Muscle layer of colon (tissue), 2 donors: ENCODE measurements at regions not wholly inside any gene's neighbourhood (a gene's known extent, or its start where the extent isn't known, plus 50 kb on each side); places are given as distances from the start of the nearest gene placed in this dataset.

Source experiments
- H3K27ac ChIP-seq: one replicate; pipeline ENCODE4 v1.7.0; 2013; ENCODE audit warnings: low read depth, mild to moderate bottlenecking, low read length, moderate library complexity
- H3K27me3 ChIP-seq, 2 donors: one replicate each; pipeline ENCODE4 v1.7.0; 2013; ENCODE audit warnings: low read length in 2 of 2, mild to moderate bottlenecking in 2 of 2; ENCODE audit not compliant: insufficient read depth in 2 of 2, control insufficient read depth in 1 of 2
- H3K36me3 ChIP-seq: one replicate; pipeline ENCODE4 v1.7.0; 2013; ENCODE audit warnings: mild to moderate bottlenecking, low read length; ENCODE audit not compliant: insufficient read depth
- H3K4me1 ChIP-seq: one replicate; pipeline ENCODE4 v1.7.0; 2013; ENCODE audit warnings: mild to moderate bottlenecking, low read length; ENCODE audit not compliant: insufficient read depth
- H3K4me3 ChIP-seq, 2 donors: one replicate each; pipeline ENCODE4 v1.7.0; 2013; ENCODE audit warnings: low read length in 2 of 2, low read depth in 1 of 2, mild to moderate bottlenecking in 1 of 2, moderate library complexity in 1 of 2
- H3K9ac ChIP-seq: one replicate; pipeline ENCODE4 v1.7.0; 2013; ENCODE audit warnings: low read length
- H3K9me3 ChIP-seq: one replicate; pipeline ENCODE4 v1.7.0; 2013; ENCODE audit warnings: mild to moderate bottlenecking, low read length
- donor health status: abdominal sarcoma.
- donor health status: Adenocarcinoma of cecum.

GRCh38 chr13:79679334-79679733, 198.4 kb downstream of the NDFIP2 start:
- no peak overlapping the region for H3K9ac ChIP-seq
- H3K4me3 ChIP-seq = no peak overlapping the region
- no peak overlapping the region for H3K27ac ChIP-seq
- H3K36me3 ChIP-seq = no peaks in the 10 kb centered on the region
- no peaks in the 10 kb centered on the region for H3K27me3 ChIP-seq
- no peaks in the 10 kb centered on the region for H3K4me1 ChIP-seq
- H3K9me3 ChIP-seq = no peaks in the 10 kb centered on the region

- Histone ChIP-seq H3K9ac (no peak overlapping the region), H3K27me3 (no peaks in the 10 kb centered on the region), H3K27ac (no peak overlapping the region), H3K4me1 (no peaks in the 10 kb centered on the region), H3K9me3 (no peaks in the 10 kb centered on the region), H3K4me3 (no peak overlapping the region), H3K36me3 (no peaks in the 10 kb centered on the region)
Observed at GRCh38 chr13:79678100-79678499, 197.1 kb downstream of the NDFIP2 start.

DNA sequence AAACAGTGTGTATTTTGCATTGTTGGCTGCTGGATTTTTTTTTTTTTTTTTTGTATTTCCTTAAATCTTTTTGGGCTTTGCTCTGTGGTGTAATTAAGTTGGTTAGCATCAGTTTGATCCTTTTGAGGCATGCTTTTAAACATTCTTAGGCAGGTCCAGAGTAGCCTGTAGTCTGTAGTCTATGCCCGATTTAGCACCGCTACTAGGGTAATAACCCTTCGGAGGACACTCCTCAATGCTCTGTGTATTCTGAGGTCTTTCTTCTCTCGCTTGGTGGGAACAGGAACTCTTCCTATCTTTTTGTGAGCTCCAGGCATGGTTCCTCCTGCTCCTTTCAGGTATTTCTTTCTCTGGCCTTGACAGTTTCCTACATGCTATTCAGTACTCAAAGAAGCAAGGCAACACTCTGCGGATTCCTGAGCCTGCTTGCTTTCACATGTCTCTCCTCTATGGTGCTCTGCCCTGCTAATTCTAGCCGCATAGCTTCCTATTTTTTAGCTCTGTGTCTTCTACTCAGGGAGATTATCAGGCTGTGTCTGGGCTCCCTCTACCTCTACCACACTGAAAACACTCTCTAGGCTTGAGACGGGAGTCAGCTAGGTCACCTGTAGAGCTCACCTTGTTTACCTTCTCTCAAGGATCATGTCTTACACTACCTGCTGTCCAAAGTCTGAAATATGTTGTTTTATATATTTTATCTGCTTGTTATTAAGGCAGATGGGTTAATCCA, 195.1 kb downstream of the NDFIP2 start:
- Histone ChIP-seq H3K27ac (no peak overlapping the region), H3K9ac (no peak overlapping the region), H3K27me3 (no peaks in the 10 kb centered on the region), H3K4me3 (no peak overlapping the region), H3K4me1 (no peaks in the 10 kb centered on the region), H3K9me3 (no peaks in the 10 kb centered on the region), H3K36me3 (no peaks in the 10 kb centered on the region)

DNA sequence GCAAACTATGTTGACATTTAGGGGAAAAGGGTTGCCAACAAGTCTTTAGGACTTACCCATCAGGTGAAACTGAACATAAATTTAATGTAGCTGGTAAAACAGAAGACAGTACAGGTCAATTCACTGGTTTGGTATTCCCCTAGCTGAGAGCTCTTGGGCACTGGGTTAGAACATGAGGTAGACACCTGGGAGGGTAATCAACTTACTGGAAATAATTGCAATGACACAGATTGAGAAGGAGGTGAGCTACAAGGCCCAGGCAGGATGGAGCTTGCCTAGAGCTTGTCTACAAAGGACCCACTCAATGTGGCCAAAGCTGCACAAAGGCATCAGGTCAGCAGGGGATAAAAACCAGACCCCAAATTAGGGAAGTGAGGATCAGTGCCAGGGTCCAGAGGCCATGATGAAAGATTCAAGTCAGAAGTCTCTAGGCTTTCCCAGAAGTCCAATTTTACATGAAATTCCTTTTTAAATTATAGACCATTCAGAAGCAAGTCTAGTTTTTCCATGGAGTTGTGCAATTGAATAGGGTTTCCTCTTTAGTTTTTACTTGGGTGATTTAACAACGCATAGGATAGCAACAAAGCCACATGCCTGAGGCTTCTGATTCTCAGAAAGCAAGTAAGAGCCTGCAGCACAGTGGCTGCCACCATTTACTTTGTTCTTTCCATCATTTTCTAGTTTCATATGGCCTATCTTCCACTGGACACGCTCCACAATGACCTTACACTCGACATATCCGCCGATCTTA, 194.0 kb downstream of the NDFIP2 start:
- no peak overlapping the region for H3K27ac ChIP-seq

DNA sequence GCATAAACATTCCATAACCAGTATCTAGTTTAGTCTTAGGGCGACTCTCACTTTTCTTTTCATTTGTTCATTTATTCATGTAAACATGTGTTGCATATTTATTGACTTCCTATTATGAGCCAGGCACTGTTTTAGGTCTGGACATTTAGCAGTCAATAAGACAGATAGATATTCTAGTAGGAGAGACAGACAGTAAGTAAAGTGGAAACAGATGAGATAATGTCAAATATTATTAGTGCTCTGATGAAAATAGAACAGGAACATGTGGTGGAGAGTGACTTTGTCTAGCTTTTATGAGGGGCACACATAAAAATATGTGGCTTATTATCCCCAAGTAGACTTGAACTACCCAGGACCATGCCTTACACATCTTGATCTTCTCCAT, 193.0 kb downstream of the NDFIP2 start:
- Histone ChIP-seq H3K27me3 (no peaks in the 10 kb centered on the region), H3K9me3 (no peaks in the 10 kb centered on the region), H3K4me1 (no peaks in the 10 kb centered on the region), H3K9ac (no peak overlapping the region), H3K36me3 (no peaks in the 10 kb centered on the region), H3K27ac (no peak overlapping the region), H3K4me3 (no peak overlapping the region)

More for the DNA sequence above, 194.0 kb downstream of the NDFIP2 start:
- Histone ChIP-seq H3K9ac (no peak overlapping the region), H3K36me3 (no peaks in the 10 kb centered on the region), H3K4me1 (no peaks in the 10 kb centered on the region), H3K4me3 (no peak overlapping the region), H3K27me3 (no peaks in the 10 kb centered on the region), H3K9me3 (no peaks in the 10 kb centered on the region)

- H3K9me3 ChIP-seq = no peaks in the 10 kb centered on the region
- no peak overlapping the region for H3K27ac ChIP-seq
- H3K4me1 ChIP-seq = no peaks in the 10 kb centered on the region
- no peaks in the 10 kb centered on the region for H3K36me3 ChIP-seq
- no peaks in the 10 kb centered on the region for H3K27me3 ChIP-seq
- no peak overlapping the region for H3K4me3 ChIP-seq
- H3K9ac ChIP-seq = no peak overlapping the region
Observed at GRCh38 chr13:79673310-79673992, 192.5 kb downstream of the NDFIP2 start.

- Histone ChIP-seq H3K9me3 (no peaks in the 10 kb centered on the region), H3K4me1 (no peaks in the 10 kb centered on the region), H3K9ac (no peak overlapping the region), H3K27ac (no peak overlapping the region), H3K36me3 (no peaks in the 10 kb centered on the region), H3K4me3 (no peak overlapping the region), H3K27me3 (no peaks in the 10 kb centered on the region)
Observed at GRCh38 chr13:79671420-79671819, 190.5 kb downstream of the NDFIP2 start.

DNA sequence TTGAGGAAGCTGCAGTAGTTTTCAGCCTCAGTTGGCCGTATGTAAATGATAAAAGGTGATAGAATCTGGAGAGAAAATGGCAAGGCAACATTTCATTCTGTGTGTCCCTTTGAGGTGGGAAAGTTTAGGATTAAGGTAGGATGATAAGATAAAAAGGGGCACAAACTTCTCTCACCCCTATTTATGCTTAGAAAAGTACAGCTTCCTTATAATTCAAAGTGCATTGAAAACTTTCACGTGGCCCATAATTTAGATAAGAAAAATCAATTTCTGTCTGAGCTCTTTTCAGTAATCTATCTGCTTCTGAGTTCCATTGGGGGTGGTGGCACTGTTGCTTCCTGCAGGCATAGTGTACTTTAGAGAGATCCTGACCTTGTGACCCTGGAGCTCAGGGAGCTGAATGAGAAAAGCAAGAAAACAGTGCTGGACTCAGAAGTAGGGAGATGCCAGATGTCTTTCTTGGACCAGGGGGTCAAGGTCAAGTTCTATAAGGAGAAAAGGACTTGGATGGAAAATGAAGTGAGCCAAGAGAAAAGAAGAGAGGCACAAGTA, 187.3 kb downstream of the NDFIP2 start:
- Histone ChIP-seq H3K36me3 (no peaks in the 10 kb centered on the region), H3K9ac (no peak overlapping the region), H3K27ac (no peak overlapping the region), H3K4me3 (no peak overlapping the region), H3K27me3 (no peaks in the 10 kb centered on the region), H3K4me1 (no peaks in the 10 kb centered on the region), H3K9me3 (no peaks in the 10 kb centered on the region)

DNA sequence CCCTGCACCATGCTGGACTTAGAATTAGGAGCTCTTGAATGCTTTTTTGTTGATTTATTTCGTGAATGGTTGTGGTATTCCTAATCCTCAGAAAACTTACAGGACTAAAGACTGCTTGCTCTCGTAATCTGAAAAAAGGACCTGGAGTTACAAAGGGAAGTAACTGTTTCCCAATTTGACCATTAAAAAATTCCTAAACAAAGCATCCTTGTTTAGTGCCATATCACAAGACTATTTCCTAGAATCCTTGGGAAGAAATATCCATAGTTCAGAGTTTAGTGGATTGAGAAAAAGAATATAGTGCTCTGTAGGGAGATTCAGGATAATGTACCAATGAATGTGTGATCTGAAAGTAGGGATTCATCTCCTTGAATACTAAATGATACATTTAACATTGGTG, 186.8 kb downstream of the NDFIP2 start:
- H3K4me3 ChIP-seq = no peak overlapping the region
- H3K9ac ChIP-seq = no peak overlapping the region

DNA sequence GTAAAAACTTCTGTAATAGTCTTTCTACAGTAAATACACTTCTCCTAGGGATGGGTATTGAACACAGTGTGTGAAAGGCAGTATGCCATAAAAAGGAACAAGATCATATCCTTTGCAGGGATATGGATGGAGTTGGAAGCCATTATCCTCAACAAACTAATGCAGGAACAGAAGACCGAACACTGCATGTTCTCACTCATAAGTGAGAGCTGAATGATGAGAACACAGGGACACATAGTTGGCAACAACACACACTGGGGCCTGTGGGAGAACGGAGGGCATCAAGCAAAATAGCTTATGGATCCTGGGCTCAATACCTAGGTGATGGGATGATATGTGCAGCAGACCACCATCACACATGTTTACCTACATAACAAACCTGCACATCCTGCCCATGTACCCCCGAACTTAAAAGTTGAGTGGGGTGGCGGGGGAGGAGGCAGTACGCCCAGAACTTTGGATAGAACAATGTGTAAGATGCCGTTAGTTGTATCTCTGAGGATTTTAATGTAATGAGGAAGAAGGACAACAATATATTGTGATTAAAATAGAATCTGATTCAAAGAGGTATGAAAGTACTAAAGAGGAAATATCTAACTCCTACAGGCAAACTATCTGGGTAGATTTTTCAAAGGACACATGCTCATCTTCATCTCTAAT, 183.2 kb downstream of the NDFIP2 start:
- H3K27me3 ChIP-seq = no peaks in the 10 kb centered on the region
- H3K9me3 ChIP-seq = no peaks in the 10 kb centered on the region
- no peak overlapping the region for H3K9ac ChIP-seq
- no peak overlapping the region for H3K27ac ChIP-seq
- H3K36me3 ChIP-seq = no peaks in the 10 kb centered on the region
- peaks cover under 1% of the 10 kb centered on the region for H3K4me1 ChIP-seq
- H3K4me3 ChIP-seq = no peak overlapping the region

More for the DNA sequence above, 186.8 kb downstream of the NDFIP2 start:
- Histone ChIP-seq H3K27me3 (no peaks in the 10 kb centered on the region), H3K9me3 (no peaks in the 10 kb centered on the region), H3K27ac (no peak overlapping the region), H3K36me3 (no peaks in the 10 kb centered on the region), H3K4me1 (no peaks in the 10 kb centered on the region)

DNA sequence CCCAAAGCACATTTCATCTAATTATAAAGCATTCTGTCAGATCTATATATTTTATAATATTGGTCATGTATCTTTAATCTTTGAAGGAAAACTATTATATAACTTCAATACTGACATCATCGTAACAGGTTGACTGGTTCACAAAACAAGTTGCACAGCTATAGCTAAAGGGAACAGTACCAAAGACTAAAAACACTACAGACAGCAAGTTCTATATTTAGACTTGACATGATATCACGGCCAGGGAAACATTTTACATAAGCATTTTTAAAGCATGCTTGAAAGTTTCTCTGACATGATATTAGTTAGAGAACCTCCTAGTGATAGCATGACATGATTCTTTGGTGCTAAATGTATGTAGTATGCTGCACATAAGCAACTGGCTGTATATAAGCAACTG, 182.5 kb downstream of the NDFIP2 start:
- Histone ChIP-seq H3K4me3 (no peak overlapping the region), H3K36me3 (no peaks in the 10 kb centered on the region), H3K27ac (no peak overlapping the region), H3K9ac (no peak overlapping the region), H3K9me3 (no peaks in the 10 kb centered on the region), H3K4me1 (peaks cover 8% of the 10 kb centered on the region), H3K27me3 (no peaks in the 10 kb centered on the region)
